ENCODE measurements at regions not wholly inside any gene's neighbourhood (a gene's known extent, or its start where the extent isn't known, plus 50 kb on each side); places are given as distances from the start of the nearest gene placed in this dataset.

DNA sequence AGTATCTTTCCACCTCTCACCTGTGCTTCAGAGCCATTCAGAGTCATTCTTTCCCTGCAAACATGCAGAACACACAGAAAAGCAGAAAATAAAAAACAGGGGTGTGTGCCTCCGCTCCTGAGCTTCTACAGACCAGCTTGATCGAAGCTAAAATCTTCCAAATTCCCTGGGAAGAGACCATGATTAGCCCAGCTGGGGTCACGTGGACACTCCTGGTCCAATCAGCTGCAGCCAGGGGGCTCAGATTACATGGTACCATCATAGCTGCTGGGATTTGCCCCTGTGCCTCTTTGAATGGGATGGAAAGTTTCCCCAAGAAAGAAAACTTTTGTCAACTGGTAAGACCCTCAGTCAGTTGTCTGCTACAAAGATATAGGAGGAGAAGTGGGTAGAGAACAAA is 159.9 kb downstream of the TMEM114 start:
- Histone ChIP-seq H3K9me2 (ENCODE audit: insufficient read depth) (no peaks in the 10 kb centered on the region), H3K4me1 (ENCODE audit: control insufficient read depth in 1 of 2, insufficient read depth in 2 of 2, low read length in 2 of 2) (no peaks in the 10 kb centered on the region), H2AFZ (ENCODE audit: low read depth, low read length, poor library complexity, severe bottlenecking) (no peak overlapping the region), H3K4me3 (replicated peaks in 1 of 2; ENCODE audit: low read depth in 1 of 2, low read length in 2 of 2) (no peak overlapping the region), H3K36me3 (ENCODE audit: control insufficient read depth in 1 of 2, insufficient read depth in 2 of 2, low read length in 2 of 2) (no peaks in the 10 kb centered on the region), H3K27ac (ENCODE audit: low read depth, low read length) (no peak overlapping the region), H3K4me2 (ENCODE audit: low read length) (no peak overlapping the region), H3K9me3 (ENCODE audit: control insufficient read depth in 1 of 2, insufficient read depth in 1 of 2, low read depth in 1 of 2, low read length in 2 of 2) (no peaks in the 10 kb centered on the region), H3K27me3 (ENCODE audit: insufficient read depth, low read length) (no peaks in the 10 kb centered on the region), H4K20me1 (ENCODE audit: insufficient read depth) (no peaks in the 10 kb centered on the region), H3K79me2 (ENCODE audit: insufficient read depth, low read length) (no peaks in the 10 kb centered on the region), H3K9ac (ENCODE audit: low read length) (no peak overlapping the region)
- ChIA-PET CTCF (no interaction called here), RAD21 (ENCODE audit: low non-redundant PET in 1 of 2, low total read pairs in 2 of 2, uncharacterized antibody in 2 of 2, unreplicated experiment in 2 of 2) (no interaction called here), POLR2A (no interaction called here)
- intact Hi-C loops (cut with micrococcal nuclease): no loop called here
- TF ChIP-seq JUND (IDR thresholded peaks at IDR 0.05) (no peak), MAX (IDR thresholded peaks at IDR 0.05) (no peak), POLR2A (IDR thresholded peaks at IDR 0.05; ENCODE audit: borderline replicate concordance, extremely low read depth, insufficient read depth, insufficient read length) (no peak), CTCF (IDR thresholded peaks at IDR 0.05 in 2 of 3, conservative IDR thresholded peaks at IDR 0.05 in 1 of 3; ENCODE audit: borderline replicate concordance in 1 of 3, insufficient read depth in 1 of 3, low read depth in 2 of 3, low read length in 2 of 3) (no peak), CBX3 (IDR thresholded peaks at IDR 0.05; ENCODE audit: low read depth) (no peak), ATF3 (IDR thresholded peaks at IDR 0.05) (no peak), SIN3A (IDR thresholded peaks at IDR 0.05; ENCODE audit: low read depth) (no peak), YY1 (IDR thresholded peaks at IDR 0.05; ENCODE audit: extremely low read depth, insufficient replicate concordance, low read depth, low read length) (no peak), CEBPB (IDR thresholded peaks at IDR 0.05; ENCODE audit: low read depth) (no peak), REST (IDR thresholded peaks at IDR 0.05; ENCODE audit: low read depth) (no peak), POLR2AphosphoS5 (IDR thresholded peaks at IDR 0.05; ENCODE audit: low read depth, low read length) (no peak), ZFX (IDR thresholded peaks at IDR 0.05) (no peak), EGR1 (IDR thresholded peaks at IDR 0.05; ENCODE audit: low read depth) (no peak), ELF1 (IDR thresholded peaks at IDR 0.05; ENCODE audit: borderline replicate concordance, low read depth) (no peak)
- ATAC-seq: no peak
- BruUV-seq (replicated peaks): no TSS peak
- DNase-seq (ENCODE audit: low read depth, low spot score): no peak

Measured in HCT116 (cell line).